Peyer's patch (tissue), 4 donors: ENCODE measurements at regions not wholly inside any gene's neighbourhood (a gene's known extent, or its start where the extent isn't known, plus 50 kb on each side); places are given as distances from the start of the nearest gene placed in this dataset.

ENCODE experiments used
- DNase-seq, 3 donors: peaks; one replicate each; pipeline ENCODE4 v3.0.0-alpha.2; 2017 to 2019
- H3K27ac ChIP-seq, 4 donors: fragments of 200-600 bp; sonication (generic); one replicate each; pipeline ENCODE4 v1.5.1; 2016 to 2019
- H3K27me3 ChIP-seq, 2 donors: fragments of 200-600 bp; sonication (generic); one replicate each; pipeline ENCODE4 v1.5.1; 2019
- H3K36me3 ChIP-seq, 3 donors: fragments of 200-600 bp; sonication (generic); one replicate each; pipeline ENCODE4 v1.5.1; 2016 to 2019
- H3K4me1 ChIP-seq, 4 donors: fragments of 200-600 bp; sonication (generic); one replicate each; pipeline ENCODE4 v1.5.1; 2016 to 2019
- H3K4me3 ChIP-seq, 4 donors: fragments of 200-600 bp; sonication (generic); 1 replicate in 3 of 4; 2 replicates in 1 of 4; pipeline ENCODE4 v1.5.1; 2016 to 2019; ENCODE audit warnings: mild to moderate bottlenecking in 1 of 4
- H3K9me3 ChIP-seq, 4 donors: fragments of 200-600 bp; sonication (generic); one replicate each; pipeline ENCODE4 v1.5.1; 2016 to 2019; ENCODE audit warnings: mild to moderate bottlenecking in 1 of 4
- POLR2A ChIP-seq, 2 donors: fragments of 450-650 bp; IDR thresholded peaks; one replicate each; pipeline ENCODE4 v1.5.1; 2017; ENCODE audit warnings: antibody characterized with exemption in 2 of 2, mild to moderate bottlenecking in 2 of 2, moderate library complexity in 2 of 2
- TF ChIP-seq, protein P1 (sequence below), 6 experiments: fragments of 450-650 bp in 4 of 6; fragments of 200-600 bp in 2 of 6; sonication (generic) in 1 of 6; IDR thresholded peaks; one replicate each; pipeline ENCODE4 v1.5.1; 2017 to 2019; ENCODE audit warnings: antibody characterized with exemption in 6 of 6, mild to moderate bottlenecking in 3 of 6, moderate library complexity in 1 of 6

DNA sequence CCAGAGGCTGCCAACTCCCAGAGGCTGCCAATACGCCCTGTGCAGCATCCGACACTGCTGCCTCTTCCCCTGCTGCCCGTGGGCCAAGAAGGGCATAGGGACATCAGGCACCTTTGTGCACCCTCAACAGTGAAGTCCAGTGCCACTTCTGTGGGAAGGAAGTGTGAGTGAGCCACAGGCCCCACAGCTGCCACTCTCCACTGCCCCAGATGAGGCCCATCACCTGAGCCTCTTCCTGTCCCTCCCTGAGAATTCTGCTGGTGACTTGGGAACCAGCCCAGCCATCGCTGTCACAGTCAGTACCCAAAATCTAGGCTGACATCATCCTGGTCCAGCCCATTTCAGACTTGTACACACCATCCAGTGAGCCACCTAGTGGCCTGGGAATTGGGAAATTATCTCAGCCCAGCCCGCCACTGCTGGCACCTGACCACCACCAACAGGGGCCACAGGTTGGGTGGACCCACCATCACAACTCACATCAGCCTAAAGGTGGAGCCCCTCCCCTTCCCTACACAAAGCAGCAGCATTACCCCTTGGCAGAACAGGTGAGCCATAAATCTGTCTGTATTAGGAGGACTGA lies 733.9 kb upstream of the KLHL1 start:
- no peak for TF ChIP-seq POLR2A (IDR thresholded peaks at IDR 0.05)
- TF ChIP-seq, protein P1, sequence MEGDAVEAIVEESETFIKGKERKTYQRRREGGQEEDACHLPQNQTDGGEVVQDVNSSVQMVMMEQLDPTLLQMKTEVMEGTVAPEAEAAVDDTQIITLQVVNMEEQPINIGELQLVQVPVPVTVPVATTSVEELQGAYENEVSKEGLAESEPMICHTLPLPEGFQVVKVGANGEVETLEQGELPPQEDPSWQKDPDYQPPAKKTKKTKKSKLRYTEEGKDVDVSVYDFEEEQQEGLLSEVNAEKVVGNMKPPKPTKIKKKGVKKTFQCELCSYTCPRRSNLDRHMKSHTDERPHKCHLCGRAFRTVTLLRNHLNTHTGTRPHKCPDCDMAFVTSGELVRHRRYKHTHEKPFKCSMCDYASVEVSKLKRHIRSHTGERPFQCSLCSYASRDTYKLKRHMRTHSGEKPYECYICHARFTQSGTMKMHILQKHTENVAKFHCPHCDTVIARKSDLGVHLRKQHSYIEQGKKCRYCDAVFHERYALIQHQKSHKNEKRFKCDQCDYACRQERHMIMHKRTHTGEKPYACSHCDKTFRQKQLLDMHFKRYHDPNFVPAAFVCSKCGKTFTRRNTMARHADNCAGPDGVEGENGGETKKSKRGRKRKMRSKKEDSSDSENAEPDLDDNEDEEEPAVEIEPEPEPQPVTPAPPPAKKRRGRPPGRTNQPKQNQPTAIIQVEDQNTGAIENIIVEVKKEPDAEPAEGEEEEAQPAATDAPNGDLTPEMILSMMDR (IDR thresholded peaks at IDR 0.05), result no peak

DNA sequence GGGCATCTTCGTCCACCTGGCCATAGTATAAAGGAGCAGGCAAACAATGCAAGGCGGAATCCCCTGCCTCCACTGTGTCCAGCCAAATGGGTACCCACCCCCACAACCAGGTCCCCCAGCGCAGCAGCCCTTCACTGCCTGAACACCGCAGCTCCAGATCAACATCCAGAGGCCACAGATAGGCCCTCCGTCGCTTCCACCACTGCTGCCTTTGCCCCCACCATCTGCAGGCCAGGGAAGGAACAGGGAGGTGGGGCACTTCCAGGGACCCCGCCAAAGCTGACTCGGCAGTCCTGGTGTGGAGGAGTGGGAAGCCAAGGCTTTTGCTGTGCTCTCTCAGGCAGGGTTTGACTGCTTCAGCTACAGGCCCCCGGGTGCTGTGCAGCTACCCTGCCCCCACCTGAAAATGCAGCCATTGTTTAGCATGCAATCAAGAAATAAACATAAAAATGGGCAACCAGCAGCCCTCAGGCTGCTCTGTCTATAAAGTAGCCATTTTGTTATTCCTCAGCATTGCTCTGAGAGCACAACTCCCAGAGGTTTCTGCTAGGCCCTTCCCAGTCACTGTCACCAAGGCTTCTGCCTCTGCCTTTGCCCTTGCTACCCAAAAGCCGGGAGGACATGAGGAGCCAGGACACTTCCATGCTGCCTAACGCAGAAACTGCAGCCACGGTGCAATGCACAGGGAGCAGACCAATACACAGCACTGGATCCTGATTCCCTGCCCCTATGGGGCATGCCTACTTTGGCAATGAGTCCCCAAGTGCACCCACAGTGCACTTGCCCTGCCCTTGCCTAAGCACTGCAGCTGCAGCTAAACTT lies 733.2 kb upstream of the KLHL1 start:
- no peaks in the 10 kb centered on the region for H3K9me3 ChIP-seq
- TF ChIP-seq, protein P1 (IDR thresholded peaks at IDR 0.05), result no peak
- TF ChIP-seq POLR2A (IDR thresholded peaks at IDR 0.05), result no peak

More for the DNA sequence above, 733.9 kb upstream of the KLHL1 start:
- no peaks in the 10 kb centered on the region for H3K27me3 ChIP-seq
- no peak for DNase-seq
- H3K36me3 ChIP-seq, result no peaks in the 10 kb centered on the region
- H3K4me3 ChIP-seq, result no peak overlapping the region
- H3K4me1 ChIP-seq, result no peaks in the 10 kb centered on the region
- no peak overlapping the region for H3K27ac ChIP-seq
- no peaks in the 10 kb centered on the region for H3K9me3 ChIP-seq

DNA sequence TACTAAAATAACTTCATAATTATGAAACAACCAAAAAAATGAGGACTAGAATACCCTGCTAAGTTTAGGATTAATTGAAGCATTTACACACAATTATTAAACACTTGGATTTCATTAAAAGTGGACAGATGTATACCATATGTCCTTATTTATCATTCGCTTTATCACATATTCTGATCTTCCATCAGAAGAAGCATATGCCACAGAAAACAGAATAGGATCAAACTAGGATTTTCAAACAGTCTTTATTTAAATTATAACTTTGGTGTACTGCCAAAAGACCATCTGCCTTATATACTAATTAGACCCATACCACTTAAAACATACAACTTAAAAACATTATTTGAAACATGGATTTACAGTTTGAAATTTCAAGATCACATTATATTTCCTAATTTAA lies 727.1 kb upstream of the KLHL1 start:
- Histone ChIP-seq H3K4me1 (no peaks in the 10 kb centered on the region), H3K27ac (no peak overlapping the region), H3K36me3 (no peaks in the 10 kb centered on the region), H3K9me3 (no peaks in the 10 kb centered on the region), H3K4me3 (no peak overlapping the region), H3K27me3 (no peaks in the 10 kb centered on the region)
- TF ChIP-seq POLR2A (IDR thresholded peaks at IDR 0.05), result no peak
- TF ChIP-seq, protein P1 (IDR thresholded peaks at IDR 0.05), result no peak
- DNase-seq, result no peak

More for the DNA sequence above, 733.2 kb upstream of the KLHL1 start:
- Histone ChIP-seq H3K4me1 (no peaks in the 10 kb centered on the region), H3K27ac (no peak overlapping the region), H3K27me3 (no peaks in the 10 kb centered on the region), H3K36me3 (no peaks in the 10 kb centered on the region), H3K4me3 (no peak overlapping the region)
- no peak for DNase-seq

DNA sequence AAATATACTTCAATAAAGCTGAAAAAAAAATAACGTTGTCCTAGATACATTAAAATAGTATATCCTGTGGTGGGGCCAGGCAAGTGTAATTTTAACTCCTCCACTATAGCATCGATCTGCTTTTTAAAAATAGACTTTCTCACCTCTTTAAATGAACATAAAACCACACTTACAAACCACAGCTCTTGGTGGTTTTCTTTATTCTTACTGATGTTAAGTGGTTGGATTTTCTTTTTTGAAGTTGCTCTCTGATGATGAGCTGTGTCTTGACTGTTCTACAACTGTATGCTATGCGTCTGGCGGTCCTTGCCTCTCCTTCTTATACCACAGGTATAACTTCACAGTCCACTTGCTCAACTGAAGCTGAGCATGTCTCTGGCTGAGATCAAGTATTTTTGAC lies 721.5 kb upstream of the KLHL1 start:
- no peaks in the 10 kb centered on the region for H3K36me3 ChIP-seq
- no peaks in the 10 kb centered on the region for H3K27me3 ChIP-seq
- H3K4me1 ChIP-seq, result no peaks in the 10 kb centered on the region
- no peak for DNase-seq
- no peak overlapping the region for H3K27ac ChIP-seq
- H3K4me3 ChIP-seq, result no peak overlapping the region
- H3K9me3 ChIP-seq, result no peaks in the 10 kb centered on the region
- TF ChIP-seq, protein P1 (IDR thresholded peaks at IDR 0.05), result no peak
- TF ChIP-seq POLR2A (IDR thresholded peaks at IDR 0.05), result no peak

DNA sequence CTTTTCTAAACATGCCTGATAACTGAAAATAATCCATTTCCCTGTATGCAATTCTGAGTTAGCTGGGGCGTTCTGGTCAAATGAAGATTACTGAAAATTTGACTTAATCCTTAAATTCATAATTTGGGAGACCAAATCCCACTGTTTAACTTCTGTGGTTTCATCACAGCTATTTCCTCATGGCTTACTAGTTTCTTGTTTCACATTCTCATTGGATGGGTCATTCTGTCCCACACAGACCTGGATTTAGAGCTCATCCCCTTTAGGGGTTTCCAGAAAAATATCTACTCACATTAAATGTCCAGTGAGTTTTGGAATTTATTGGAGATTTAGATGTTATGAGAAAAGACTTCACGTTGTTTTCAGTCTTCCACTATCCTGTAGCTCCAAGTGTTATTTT lies 709.3 kb upstream of the KLHL1 start:
- H3K4me1 ChIP-seq, result no peaks in the 10 kb centered on the region
- no peaks in the 10 kb centered on the region for H3K36me3 ChIP-seq
- H3K27ac ChIP-seq, result no peak overlapping the region
- no peaks in the 10 kb centered on the region for H3K27me3 ChIP-seq
- TF ChIP-seq, protein P1 (IDR thresholded peaks at IDR 0.05), result no peak
- TF ChIP-seq POLR2A (IDR thresholded peaks at IDR 0.05), result no peak
- H3K4me3 ChIP-seq, result no peak overlapping the region
- no peak for DNase-seq
- no peaks in the 10 kb centered on the region for H3K9me3 ChIP-seq
